LHCN-M2 (cell line): ENCODE measurements at regions not wholly inside any gene's neighbourhood (a gene's known extent, or its start where the extent isn't known, plus 50 kb on each side); places are given as distances from the start of the nearest gene placed in this dataset.

ENCODE experiments used
- DNase-seq: peaks from one replicate; pipeline ENCODE4 v3.0.0-alpha.2; 2012; ENCODE audit warnings: low read depth

DNA sequence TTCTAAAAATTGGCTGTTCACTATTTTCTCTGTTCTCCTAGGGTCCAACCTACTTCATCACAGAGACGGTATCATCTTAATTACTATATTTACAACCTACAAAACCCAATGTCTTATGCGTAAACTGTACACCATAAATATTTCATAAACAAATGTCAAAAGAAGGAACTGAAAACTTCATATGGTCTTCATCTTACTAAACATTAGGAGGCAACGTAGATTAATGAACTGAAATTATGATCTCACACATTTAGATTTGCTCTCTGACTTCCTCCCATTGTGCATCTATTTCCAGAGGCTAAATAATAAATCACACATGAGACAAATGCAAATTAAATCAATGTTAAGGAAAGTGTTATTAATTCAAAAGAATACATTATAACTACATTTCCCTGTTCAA is 1850.6 kb upstream of the SEL1L start:
- no peak for DNase-seq

DNA sequence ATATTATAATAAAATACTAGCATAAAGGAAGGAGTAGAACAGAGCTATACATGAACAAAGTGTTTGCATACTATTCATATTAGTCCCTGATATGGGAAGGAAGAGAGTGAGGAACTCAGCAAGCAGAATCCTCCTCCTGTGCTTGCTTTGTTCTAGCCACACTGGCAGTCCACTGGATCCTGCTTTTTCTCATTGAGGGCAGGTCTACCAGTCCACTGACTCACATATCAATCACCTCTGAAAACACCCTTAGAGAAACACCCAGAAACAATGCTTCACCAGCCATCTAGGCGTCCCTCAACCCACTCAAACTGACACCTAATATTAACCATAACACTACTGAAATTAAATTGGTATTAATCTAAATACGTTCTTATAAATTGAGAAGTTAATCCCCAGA is 1861.7 kb upstream of the SEL1L start:
- no peak for DNase-seq

DNA sequence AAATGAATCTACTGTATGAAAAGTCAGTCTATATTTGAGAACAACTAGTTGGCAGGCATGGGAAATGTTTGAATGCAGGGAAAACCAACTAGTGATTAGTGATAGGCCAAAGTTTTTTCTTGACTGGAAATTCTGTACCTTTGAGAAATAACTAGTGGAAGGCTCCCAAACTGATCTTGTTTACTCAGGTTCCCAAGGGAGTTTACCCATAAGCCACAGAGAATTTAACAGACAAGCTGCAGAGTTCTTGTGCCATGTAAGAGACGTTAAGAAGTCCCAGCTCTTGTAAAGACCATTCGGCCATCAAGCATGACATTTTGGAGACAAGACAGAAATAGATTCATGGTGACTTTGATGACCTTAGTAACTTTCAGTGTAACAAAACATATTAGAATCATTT is 1882.8 kb upstream of the SEL1L start:
- peak; percentile 38 for DNase-seq

DNA sequence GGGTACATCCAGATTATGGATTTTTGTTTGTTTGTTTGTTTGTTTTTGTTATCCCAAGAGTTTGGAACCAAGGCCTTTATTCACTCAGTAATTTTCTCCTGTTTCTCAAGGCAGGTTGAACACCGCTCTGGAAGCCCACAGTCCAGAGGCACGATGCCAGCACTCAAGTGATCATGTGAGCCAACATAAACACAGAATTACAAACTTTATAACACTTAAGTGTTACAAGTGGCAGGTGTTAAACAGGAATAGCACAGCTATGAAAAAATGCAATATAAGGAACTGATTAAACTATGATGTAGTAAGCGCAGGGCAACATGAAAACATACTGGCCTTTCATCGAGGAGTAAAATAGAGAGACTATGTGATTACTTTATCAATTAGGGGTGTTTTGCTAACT is 1885.8 kb upstream of the SEL1L start:
- DNase-seq: no peak

DNA sequence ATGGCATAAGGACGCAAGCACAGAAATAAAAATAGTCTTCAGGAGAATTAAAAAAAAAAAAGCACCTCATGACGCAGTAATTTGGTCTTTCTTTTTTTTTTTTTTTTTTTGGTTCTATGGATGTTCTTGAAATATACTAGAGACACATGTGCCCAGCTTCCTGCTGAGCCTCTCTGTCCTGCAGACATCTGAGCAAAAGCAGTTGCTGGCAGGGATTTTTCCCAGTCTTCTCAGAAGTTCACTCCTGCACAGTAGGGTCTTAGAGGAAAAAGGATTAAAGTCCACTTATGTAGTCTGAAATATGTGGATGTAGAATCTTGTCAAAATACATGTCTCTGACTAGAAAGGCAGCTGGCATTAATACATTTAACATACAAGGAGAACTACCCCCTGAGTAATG is 1888.1 kb upstream of the SEL1L start:
- DNase-seq: no peak

DNA sequence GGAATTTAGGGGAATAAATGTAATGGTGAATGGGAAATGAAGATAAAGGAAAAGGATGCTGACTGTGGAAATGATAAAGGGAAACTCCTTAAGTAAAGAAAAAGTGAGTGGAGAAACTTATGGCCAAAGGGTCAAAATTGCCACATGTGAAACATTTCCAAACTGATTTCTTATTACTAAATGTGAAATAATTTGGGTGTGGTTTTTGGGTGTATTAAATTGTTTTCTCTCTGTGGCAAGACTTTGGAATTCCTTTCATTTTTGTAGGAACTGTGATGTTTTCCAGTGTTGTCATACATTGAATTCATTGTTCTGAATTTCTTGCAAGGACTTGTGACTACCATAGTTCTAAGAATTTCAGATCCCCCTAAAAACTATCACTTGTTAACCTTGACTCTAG is 1891.5 kb upstream of the SEL1L start:
- DNase-seq: peak; percentile 83

DNA sequence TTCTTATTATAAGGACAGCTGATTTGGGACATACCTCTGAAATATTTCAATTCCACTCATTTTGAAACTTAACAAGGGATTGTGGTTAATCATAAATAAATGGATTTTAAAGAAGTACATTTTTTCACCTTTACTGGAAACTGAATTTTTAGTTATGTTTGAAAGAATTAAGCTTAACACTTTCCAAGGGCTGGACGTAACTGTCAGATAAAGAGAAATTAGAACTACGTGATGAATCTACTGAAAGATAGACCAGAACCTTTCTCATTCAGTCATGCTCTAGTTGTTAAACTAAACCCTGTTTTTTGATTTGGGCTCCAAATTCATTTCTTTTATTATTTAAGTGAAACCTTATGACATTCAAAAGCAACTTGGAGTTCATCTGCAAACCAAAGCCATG is 1892.1 kb upstream of the SEL1L start:
- DNase-seq: no peak

DNA sequence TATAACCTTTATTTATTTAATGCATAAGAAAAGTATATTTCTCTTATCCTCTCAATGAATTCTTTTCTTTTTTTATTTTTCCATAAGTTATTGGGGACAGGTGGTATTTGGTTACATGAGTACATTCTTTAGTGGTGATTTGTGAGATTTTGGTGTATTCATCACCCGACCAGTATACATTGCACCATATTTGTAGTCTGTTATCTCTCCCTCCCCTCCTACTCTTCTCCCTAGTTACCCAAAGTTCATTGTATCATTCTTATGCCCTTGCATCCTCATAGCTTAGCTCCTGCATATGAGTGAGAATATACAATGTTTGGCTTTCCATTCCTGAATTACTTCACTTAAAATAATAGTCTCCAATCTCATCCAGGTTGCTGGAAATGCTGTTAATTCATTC is 1900.0 kb upstream of the SEL1L start:
- DNase-seq: peak; percentile 41

DNA sequence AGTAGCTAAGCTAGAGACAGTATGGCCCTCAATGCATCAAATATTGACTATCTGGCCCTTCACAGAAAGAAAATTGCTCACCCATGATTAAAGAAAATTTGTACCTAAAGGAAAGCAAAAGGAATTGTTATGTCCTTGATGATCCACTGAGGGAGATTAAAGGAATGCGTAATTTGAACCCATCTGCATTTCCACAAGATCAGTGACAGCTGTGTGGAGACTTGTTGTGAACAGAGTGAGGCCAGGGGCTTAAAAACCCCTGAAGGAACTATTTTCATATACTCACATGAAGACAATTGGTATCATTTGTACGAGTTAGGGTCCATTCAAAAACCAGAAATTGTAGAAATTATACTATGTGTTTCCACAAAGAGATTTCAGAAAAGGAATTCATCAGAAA is 1908.1 kb upstream of the SEL1L start:
- DNase-seq: peak; percentile 12

DNA sequence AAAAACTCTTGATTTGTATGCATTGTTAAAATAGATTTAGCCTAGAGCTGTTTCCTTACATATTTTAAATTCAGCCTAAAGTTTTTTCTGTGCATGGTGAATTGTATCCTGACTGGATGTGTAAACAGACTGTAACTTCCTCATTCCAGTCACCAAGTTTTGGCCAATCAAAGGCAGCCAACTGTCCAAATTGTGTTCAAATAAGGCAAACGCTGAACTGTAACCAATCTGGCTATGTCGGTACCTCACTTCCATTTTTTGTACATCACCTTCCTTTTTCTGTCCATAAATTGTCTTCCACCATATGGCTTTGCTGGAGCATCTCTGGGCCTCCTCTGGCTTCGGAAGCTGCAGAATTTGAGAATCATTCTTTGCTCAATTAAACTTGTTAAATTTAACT is 1921.9 kb upstream of the SEL1L start:
- DNase-seq: no peak

DNA sequence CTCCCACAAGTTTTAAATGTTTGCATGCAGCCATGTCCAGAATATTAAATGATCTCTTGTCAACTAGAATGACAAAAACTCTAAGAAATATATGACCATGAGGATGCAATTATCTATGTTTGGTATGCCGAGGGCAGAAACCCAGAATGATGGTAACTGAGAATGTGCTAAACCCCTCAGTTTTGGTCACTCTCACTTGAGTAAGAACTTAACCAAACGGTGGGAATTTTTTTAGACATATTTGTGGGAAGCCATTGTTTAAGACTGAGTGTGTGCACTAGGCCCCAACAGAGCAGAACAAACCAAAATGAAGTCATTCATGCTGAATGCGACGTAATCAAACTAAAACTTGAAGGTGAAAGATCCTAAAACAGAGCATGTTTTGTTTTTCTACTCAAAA is 1927.9 kb upstream of the SEL1L start:
- no peak for DNase-seq

DNA sequence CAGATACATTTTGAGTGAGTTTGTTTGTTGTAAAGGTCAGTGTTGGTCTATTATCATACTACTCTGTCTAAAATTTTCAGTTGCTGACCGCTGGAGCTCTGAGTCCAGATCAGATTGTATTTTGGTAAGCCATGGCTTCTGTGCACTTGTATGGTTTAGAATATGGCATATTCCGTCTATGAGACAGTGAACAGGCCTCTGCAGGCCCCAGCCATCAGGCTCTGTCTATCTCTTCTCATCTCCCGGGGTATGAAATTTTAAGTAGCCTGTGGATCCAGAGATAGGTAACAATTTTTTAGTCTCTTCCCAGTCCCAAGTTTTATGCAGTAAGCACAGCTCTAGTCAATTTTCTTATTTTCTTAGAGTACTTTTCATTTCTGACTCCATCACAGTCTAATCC is 1929.1 kb upstream of the SEL1L start:
- no peak for DNase-seq

DNA sequence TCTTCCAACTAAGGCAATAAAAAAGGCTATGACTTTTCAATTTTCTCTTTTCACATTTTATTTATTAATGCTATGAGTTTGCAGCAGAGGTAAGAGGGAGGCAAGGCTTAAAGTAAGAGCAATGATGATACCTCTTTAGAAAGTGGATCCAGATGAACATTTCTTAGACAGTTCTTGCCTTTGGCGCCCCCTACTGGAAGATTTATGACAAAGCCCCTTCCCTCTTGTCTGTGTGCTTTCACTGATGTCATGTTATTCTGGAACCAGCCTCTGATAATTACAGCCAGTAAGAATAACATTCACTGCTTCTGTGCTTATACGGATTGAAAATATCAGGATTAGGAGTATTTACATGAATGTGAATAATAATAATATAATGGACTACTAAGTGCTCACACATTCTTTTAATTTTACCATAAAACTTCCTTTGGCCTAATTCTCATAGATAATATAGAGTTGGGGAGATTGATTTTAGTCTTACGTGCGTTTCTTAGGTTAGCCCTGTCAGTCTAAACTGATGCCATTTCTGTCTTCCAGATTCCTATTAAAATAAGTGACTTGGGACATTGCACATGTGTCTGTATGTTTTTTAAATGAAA is 1929.9 kb upstream of the SEL1L start:
- peak; percentile 73 for DNase-seq

DNA sequence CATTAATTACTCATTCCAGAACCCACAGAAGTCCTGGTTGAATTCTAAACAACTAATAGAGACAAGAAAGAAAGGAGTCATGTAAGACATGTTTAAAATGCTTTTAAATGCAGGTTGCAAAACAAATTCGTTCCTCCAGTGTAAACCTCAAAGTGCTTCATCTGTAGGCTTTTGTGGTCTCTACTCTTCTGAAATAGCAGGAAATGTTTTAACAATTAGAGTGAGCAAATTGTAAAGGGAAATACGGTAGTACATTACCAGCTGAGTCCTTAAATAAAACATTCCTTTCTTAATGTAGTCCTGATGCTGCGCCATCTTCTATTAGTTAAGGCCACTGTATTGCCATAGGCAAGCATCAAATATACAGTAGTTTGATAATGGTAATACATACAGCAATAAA is 1934.2 kb upstream of the SEL1L start:
- DNase-seq: no peak

DNA sequence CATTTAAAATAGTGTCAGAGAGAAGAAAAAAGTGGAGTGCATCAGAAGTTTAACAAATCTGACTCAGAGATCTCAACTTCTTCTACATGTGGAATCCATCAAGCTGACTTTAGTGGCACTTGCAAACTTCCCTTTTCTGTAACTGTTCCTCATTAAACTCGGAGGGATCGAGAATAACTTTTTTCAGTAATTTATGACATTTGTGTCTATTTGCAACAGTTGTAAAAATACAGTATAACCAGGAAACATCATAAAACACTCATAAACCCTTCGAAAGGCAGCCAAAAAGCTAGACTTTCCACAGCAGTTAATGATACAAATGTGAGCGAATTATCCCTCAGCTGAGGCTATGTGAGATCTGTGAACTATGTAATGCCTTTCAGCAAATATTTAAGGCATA is 1936.8 kb upstream of the SEL1L start:
- no peak for DNase-seq

DNA sequence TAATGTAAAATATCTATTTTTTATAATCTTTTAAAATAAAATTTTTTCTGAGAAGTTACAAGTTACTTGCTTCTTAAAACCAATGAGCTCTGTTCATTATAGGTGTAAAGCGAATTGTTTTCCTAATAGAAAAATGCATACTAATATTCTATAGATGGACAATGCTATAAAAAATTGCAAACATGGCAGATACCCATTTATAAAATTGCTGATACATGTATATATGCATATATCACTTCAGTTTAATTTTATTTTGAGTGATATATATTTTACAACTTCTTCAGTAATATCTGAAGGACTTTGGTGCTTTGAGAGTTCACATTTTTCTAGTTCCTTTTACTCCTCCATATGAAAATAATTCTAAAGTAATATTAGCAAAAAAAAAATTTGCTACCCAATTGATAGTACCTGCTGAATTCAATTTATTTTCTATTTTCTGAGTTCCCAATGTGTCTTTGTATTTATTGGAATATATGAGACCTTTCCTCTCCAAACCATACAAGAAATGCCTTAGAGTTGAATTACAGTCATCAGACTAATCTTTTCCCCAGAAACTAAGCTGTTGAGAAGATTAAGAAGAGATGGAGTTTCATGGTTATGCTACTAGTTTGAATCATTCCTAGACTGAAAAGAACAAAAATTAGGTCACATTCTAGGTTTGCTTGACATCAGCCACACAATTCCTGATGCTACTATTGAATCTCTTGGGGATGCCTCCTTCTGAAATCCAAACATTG is 1937.5 kb upstream of the SEL1L start:
- DNase-seq: no peak

DNA sequence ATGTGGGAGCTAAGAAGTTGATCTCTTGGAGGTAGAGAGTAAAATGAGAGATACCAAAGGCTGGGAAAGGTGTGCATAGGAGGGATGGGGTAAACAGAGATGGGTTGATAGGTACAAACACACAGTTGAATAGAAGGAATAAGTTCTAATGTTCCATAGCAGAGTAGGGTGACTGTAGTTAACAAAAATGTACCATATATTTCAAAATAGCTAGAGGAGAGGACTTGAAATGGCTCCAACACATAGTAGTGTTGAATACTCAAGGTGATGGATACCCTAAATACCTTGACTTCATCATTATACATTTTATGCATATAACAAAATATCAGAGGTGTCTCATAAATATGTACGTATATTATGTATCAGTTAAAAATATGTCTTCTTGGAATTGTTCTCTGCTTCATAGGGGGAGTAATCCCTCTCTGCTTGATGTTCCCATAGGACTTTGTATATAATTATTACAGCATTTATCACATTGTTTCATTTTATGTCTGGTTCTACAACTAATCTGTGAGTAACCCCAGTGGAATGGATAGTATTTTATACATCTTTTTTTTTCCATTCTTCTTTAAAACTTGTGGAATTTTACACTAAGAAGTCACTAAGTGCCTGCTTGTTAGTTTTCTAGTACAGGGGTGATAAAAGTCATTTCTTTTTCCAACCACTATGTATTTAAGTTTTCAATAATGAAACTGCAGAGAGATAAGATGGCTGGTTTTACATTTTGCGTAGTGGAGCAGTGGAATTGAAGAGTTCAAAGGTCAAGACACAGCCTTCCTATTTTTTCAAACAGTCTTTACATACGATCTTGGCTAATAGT is 1940.0 kb upstream of the SEL1L start:
- no peak for DNase-seq

DNA sequence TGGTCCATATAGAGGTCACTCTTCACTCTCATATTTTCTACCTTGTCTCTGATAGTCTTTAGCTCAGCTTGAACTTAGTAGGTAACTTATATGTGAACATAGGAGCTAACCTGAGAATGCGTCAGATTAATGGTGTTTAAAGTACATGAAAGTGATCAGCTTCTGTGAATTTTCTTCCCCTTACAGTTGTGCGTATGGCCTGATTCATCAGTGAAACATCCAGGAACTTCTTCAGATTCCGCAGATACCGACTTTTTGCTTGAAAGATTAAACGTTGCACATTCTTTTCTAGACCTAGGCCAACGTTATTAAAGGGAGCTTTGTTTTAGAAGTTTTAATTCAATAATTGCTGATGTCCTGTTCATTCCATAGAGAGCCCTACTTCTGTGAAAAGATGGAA is 1945.1 kb upstream of the SEL1L start:
- DNase-seq: no peak

DNA sequence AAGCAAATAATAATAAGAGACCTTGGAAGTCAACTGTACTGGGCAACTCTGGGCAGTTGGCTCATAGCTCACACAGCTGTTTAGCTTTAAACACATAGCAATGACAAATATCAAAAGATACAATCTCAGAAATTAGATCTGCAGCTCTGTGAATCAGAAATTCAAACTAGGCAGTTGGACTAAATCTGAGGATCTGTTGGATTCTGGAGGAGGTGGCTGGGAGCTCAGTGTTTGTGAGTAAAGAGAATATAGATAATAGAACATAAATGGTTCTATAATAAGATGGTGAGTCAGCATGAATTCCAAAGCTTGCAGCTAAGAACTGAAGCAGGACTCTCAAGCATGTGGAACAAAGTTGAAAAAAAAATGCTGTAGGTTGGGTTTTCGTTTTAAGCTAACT is 1949.4 kb upstream of the SEL1L start:
- peak; percentile 53 for DNase-seq

DNA sequence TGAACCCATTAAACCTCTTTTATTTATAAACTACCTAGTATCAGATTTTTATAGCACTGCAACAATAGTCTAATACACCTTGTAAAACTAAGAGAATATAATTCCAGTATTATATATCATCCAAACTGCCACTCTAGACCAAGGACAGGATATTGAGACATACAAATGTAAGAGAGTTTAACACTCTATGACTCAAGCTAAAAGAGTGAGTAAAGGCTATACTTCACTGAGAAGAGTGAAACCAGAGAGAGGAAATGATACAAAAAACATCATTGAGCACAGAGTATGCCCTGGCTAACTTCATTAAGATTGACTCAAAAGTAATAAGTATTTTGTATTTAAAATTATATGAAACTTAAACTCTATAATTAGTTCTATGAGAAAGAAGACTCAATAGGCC is 1951.9 kb upstream of the SEL1L start:
- DNase-seq: no peak

DNA sequence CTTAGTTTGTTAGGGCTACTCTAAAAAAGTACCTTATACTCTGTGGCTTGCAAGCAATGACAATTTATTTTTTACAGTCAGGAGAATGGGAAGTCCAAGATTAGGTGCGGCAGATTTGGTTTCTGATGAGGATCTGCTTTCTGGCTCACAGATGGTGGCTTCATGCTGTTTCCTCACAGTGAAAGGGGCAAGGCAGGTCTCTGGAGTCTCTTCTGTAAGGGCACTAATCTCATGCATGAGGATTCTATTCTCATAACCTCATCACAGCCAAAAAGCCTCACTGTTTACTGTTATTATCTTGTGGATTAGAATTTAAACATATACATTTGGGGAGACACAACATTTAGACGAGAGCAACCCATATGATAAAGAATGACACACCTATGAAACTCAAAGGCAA is 1957.4 kb upstream of the SEL1L start:
- DNase-seq: no peak

DNA sequence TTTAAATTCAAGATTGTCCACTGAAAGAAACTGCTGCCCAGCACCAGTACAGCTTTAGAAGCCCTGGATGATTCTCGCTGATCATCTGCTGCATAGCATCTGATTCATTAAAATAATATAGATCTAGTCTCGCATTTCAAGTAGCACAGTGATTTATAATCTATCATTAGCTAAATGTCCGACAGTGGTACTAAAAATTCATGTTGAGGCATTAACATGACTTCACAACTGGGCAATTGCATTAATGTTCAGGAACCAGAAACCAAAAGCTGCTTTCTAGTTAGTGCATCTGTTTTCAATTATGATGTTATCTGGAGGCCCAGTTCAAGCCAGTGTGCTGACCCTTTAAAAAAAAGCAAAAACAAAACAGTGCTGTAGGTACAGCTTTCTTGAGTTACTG is 1987.2 kb upstream of the SEL1L start:
- DNase-seq: peak; percentile 47

DNA sequence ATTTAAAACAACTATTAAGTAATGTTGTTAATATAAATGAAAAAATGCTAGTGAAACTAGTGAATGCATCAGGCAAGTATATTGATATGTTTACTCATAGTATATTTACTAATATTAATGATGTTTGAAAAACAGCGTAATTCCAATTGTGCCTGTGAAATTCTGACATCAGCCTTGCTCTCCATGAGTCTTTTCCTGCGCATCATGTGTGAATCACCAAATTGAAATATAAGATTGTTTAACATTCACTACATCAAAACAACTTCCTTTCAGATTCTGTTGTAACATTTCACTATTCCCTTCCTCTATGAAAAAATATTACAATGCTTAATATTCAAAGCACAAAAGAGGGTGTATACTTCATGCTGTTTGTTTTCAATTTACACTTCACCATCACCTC is 1995.9 kb upstream of the SEL1L start:
- peak; percentile 10 for DNase-seq
